Panc1 (cell line): ENCODE measurements at regions not wholly inside any gene's neighbourhood (a gene's known extent, or its start where the extent isn't known, plus 50 kb on each side); places are given as distances from the start of the nearest gene placed in this dataset.

Experiments
- ATAC-seq: fragments of 200-7000 bp; cut with Tn5 transposase; 2 replicates; pipeline ENCODE4 v1.9.1; 2020; ENCODE audit warnings: mild to moderate bottlenecking, moderate library complexity
- BruUV-seq: library from RNA; stranded (reverse); fragments of 400-500 nt; replicated peaks from 2 replicates; lab custom pipeline; 2021; lab: Mats Ljungman, UMichigan
- CTCF ChIA-PET: fragments of 300-600 bp; sonication (Branson Sonifier 250); formaldehyde crosslinking; loops from one replicate; lab custom pipeline; 2022; ENCODE audit warnings: antibody characterized with exemption; lab: Charles Lee
- POLR2A ChIA-PET: fragments of 300-600 bp; sonication (Branson Sonifier 250); formaldehyde crosslinking; loops from one replicate; lab custom pipeline; 2022; ENCODE audit warnings: antibody characterized with exemption; lab: Charles Lee
- DNase-seq: peaks from one replicate; pipeline ENCODE4 v3.0.0-alpha.2; 2010; ENCODE audit warnings: low read depth, low spot score
- H3K27ac ChIP-seq: 2 replicates; pipeline ENCODE4 v1.5.1; 2011; ENCODE audit warnings: mild to moderate bottlenecking, low read length, inconsistent platforms
- H3K27me3 ChIP-seq: fragments of 200-500 bp; sonication (Bioruptor generic); 2 replicates; pipeline ENCODE4 v1.6.0; 2014; ENCODE audit warnings: low read length, inconsistent platforms; ENCODE audit not compliant: control insufficient read depth, insufficient read depth
- H3K36me3 ChIP-seq: fragments of 200-500 bp; sonication (Bioruptor generic); 2 replicates; pipeline ENCODE4 v1.5.1; 2014; ENCODE audit warnings: inconsistent platforms, mild to moderate bottlenecking, low read length, moderate library complexity; ENCODE audit not compliant: control insufficient read depth, insufficient read depth
- H3K4me1 ChIP-seq: 2 replicates; pipeline ENCODE4 v1.5.1; 2011; ENCODE audit warnings: inconsistent platforms, mild to moderate bottlenecking, low read length, moderate library complexity; ENCODE audit not compliant: control insufficient read depth, insufficient read depth
- H3K4me3 ChIP-seq, 2 experiments: 2 replicates each; pipeline ENCODE4 v1.5.1; 2011 to 2012; ENCODE audit warnings: low read depth in 2 of 2, low read length in 2 of 2, mild to moderate bottlenecking in 2 of 2, inconsistent platforms in 1 of 2, moderate library complexity in 1 of 2
- H3K9me3 ChIP-seq: fragments of 200-500 bp; sonication (Bioruptor generic); 2 replicates; pipeline ENCODE4 v1.5.1; 2014; ENCODE audit warnings: low read depth, mild to moderate bottlenecking, inconsistent platforms, low read length, moderate library complexity; ENCODE audit not compliant: control insufficient read depth, insufficient read depth
- CTCF ChIP-seq: fragments of 450-650 bp; IDR thresholded peaks from 2 replicates; pipeline ENCODE4 v1.5.1; 2017; ENCODE audit warnings: mild to moderate bottlenecking
- POLR2AphosphoS5 ChIP-seq: IDR thresholded peaks from 2 replicates; pipeline ENCODE4 v1.6.1; 2012; ENCODE audit warnings: mild to moderate bottlenecking, low read depth, low read length, moderate library complexity
- REST ChIP-seq, 2 experiments: IDR thresholded peaks; 2 replicates each; pipeline ENCODE4 v1.6.1; 2011 to 2012; ENCODE audit warnings: low read depth in 2 of 2, control low read depth in 1 of 2, low read length in 1 of 2, mild to moderate bottlenecking in 1 of 2, moderate library complexity in 1 of 2; ENCODE audit not compliant: insufficient read depth in 1 of 2
- SIN3A ChIP-seq: IDR thresholded peaks from 2 replicates; pipeline ENCODE4 v1.6.1; 2012; ENCODE audit warnings: low read depth, mild to moderate bottlenecking, low read length, moderate library complexity, borderline replicate concordance; ENCODE audit not compliant: insufficient read depth
- TCF7L2 ChIP-seq: IDR thresholded peaks from 2 replicates; pipeline ENCODE4 v1.6.1; 2011; ENCODE audit warnings: mild to moderate bottlenecking, low read depth, low read length, inconsistent platforms
- in situ Hi-C: cut with HindIII; loops from 2 replicates; pipeline ENCODE4 v1.10.0; 2016; ENCODE audit warnings: low sequenced_read_pairs, low pct_unique_long_range_greater_than_20kb
- intact Hi-C: fragments of 100-400 bp; cut with micrococcal nuclease; formaldehyde crosslinking; loops from one replicate; pipeline ENCODE4 v1.10.0; 2022; ENCODE audit not compliant: unreplicated experiment

GRCh38 chr12:9378430-9378835 lies 170.2 kb upstream of the PZP start:
- BruUV-seq, result no TSS peak
- Histone ChIP-seq H3K4me1 (no peaks in the 10 kb centered on the region), H3K36me3 (no peaks in the 10 kb centered on the region), H3K27me3 (no peaks in the 10 kb centered on the region), H3K9me3 (no peaks in the 10 kb centered on the region), H3K27ac (no peak overlapping the region), H3K4me3 (no peak overlapping the region)
- ChIA-PET CTCF (interaction anchor here (0.6 kb wide), 2 partner anchors 19 to 91 kb away, joined by 3 read pairs; no protein-coding TSS in a partner anchor), POLR2A (no interaction called here)
- in situ Hi-C loops, result no loop called here
- ATAC-seq (0 out of 2 replicates have a peak, but pooled peaks have one; percentile 62), DNase-seq (no peak)
- intact Hi-C loops, result no loop called here
- no peak for TF ChIP-seq TCF7L2
- no peak for TF ChIP-seq REST (IDR thresholded peaks at IDR 0.05; ENCODE audit: insufficient read depth in 1 of 2, low read depth in 2 of 2, low read length in 1 of 2)
- TF ChIP-seq SIN3A, result no peak
- no peak for TF ChIP-seq POLR2AphosphoS5
- peak; percentile 53 for TF ChIP-seq CTCF

GRCh38 chr12:9372202-9372601 lies 164.0 kb upstream of the PZP start:
- no peaks in the 10 kb centered on the region for H3K27me3 ChIP-seq
- H3K4me1 ChIP-seq, result no peaks in the 10 kb centered on the region
- in situ Hi-C loops, result no loop called here
- no peak overlapping the region for H3K27ac ChIP-seq
- no peaks in the 10 kb centered on the region for H3K36me3 ChIP-seq
- BruUV-seq, result no TSS peak
- H3K9me3 ChIP-seq, result no peaks in the 10 kb centered on the region
- intact Hi-C loops, result no loop called here
- POLR2A ChIA-PET, result no interaction called here
- no peak for DNase-seq
- TF ChIP-seq CTCF, result peak; percentile 30; the same call in 1 of the 2 replicates
- no peak for TF ChIP-seq POLR2AphosphoS5
- TF ChIP-seq REST (IDR thresholded peaks at IDR 0.05; ENCODE audit: insufficient read depth in 1 of 2, low read depth in 2 of 2, low read length in 1 of 2), result no peak
- no peak for TF ChIP-seq TCF7L2
- TF ChIP-seq SIN3A, result no peak
- no peak overlapping the region for H3K4me3 ChIP-seq
- CTCF ChIA-PET, result interaction anchor here (0.6 kb wide), 1 partner anchor 48 kb away, joined by 8 read pairs; no protein-coding TSS in a partner anchor
- ATAC-seq, result no peak
